ENCODE measurements at regions not wholly inside any gene's neighbourhood (a gene's known extent, or its start where the extent isn't known, plus 50 kb on each side); places are given as distances from the start of the nearest gene placed in this dataset.

- TF ChIP-seq, protein P1, sequence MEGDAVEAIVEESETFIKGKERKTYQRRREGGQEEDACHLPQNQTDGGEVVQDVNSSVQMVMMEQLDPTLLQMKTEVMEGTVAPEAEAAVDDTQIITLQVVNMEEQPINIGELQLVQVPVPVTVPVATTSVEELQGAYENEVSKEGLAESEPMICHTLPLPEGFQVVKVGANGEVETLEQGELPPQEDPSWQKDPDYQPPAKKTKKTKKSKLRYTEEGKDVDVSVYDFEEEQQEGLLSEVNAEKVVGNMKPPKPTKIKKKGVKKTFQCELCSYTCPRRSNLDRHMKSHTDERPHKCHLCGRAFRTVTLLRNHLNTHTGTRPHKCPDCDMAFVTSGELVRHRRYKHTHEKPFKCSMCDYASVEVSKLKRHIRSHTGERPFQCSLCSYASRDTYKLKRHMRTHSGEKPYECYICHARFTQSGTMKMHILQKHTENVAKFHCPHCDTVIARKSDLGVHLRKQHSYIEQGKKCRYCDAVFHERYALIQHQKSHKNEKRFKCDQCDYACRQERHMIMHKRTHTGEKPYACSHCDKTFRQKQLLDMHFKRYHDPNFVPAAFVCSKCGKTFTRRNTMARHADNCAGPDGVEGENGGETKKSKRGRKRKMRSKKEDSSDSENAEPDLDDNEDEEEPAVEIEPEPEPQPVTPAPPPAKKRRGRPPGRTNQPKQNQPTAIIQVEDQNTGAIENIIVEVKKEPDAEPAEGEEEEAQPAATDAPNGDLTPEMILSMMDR (IDR thresholded peaks at IDR 0.05; ENCODE audit: low read depth, low read length), result no peak
- DNase-seq (ENCODE audit: extremely low read depth, low read depth), result no peak
Observed at GRCh38 chr9:29999645-30000044, 2384.8 kb upstream of the ACO1 start.

GRCh38 chr9:30010691-30011090 is 2373.8 kb upstream of the ACO1 start:
- DNase-seq (ENCODE audit: extremely low read depth, low read depth), result no peak
- TF ChIP-seq, protein P1 (IDR thresholded peaks at IDR 0.05; ENCODE audit: low read depth, low read length), result no peak

- TF ChIP-seq, protein P1 (IDR thresholded peaks at IDR 0.05; ENCODE audit: low read depth, low read length), result no peak
- DNase-seq (ENCODE audit: extremely low read depth, low read depth), result no peak
Observed at GRCh38 chr9:30012622-30013021, 2371.8 kb upstream of the ACO1 start.

DNA sequence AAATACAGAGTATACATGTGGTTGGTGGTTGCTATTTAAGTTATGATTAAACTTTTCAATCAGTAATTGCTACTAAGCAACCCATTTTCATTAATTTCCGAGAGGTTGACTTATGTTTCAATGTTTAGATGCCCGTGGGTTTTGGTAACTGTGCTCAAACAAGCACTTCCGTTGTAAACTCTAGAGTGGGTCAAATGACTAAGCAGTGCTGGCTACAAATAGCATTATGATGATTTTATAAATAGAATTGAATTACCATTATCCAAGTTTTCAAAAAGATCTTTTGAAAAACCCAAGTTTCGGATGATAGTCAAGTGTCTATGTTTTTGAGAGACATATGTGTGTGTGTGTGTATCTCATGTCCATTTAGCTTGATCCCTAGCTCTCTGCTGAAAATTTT is 2369.4 kb upstream of the ACO1 start:
- TF ChIP-seq, protein P1 (IDR thresholded peaks at IDR 0.05; ENCODE audit: low read depth, low read length), result no peak
- no peak for DNase-seq (ENCODE audit: extremely low read depth, low read depth)

- TF ChIP-seq, protein P1 (IDR thresholded peaks at IDR 0.05; ENCODE audit: low read depth, low read length), result no peak
- no peak for DNase-seq (ENCODE audit: extremely low read depth, low read depth)
Observed at GRCh38 chr9:30020161-30020560, 2364.3 kb upstream of the ACO1 start.

- TF ChIP-seq, protein P1 (IDR thresholded peaks at IDR 0.05; ENCODE audit: low read depth, low read length), result no peak
- no peak for DNase-seq (ENCODE audit: extremely low read depth, low read depth)
Observed at GRCh38 chr9:30035761-30036160, 2348.7 kb upstream of the ACO1 start.

DNA sequence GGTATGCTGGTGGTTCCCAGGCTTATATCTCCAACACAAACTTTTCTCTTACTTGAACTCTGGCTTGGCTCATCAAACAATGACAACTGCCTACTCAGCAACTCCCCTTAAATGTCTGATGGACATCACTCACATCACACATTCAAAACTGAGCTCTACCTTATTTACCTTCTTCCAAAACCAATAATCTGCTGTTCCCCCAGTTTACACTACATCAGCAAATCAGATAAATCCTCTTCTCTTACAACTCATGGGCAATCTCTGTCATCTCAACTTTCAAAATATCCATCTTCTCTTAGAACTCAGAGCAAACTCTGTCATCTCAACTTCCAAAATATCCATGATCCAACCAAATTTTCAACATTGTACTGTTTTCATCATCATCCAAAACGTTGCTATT is 2347.9 kb upstream of the ACO1 start:
- TF ChIP-seq, protein P1 (IDR thresholded peaks at IDR 0.05; ENCODE audit: low read depth, low read length), result no peak
- no peak for DNase-seq (ENCODE audit: extremely low read depth, low read depth)

Measured in AG09319 (cell line).